K562 (cell line): ENCODE measurements at regions not wholly inside any gene's neighbourhood (a gene's known extent, or its start where the extent isn't known, plus 50 kb on each side); places are given as distances from the start of the nearest gene placed in this dataset.

Experiments used
- ADNP ChIP-seq: fragments of 200-800 bp; sonication (Bioruptor generic); IDR thresholded peaks from 2 replicates; pipeline ENCODE4 v1.6.1; 2016; ENCODE audit warnings: missing genetic modification characterization, missing compliant biosample characterization
- HMGXB4 ChIP-seq: sonication (generic); formaldehyde crosslinking; IDR thresholded peaks from 2 replicates; pipeline ENCODE4 v1.8.1; 2023; ENCODE audit warnings: mild to moderate bottlenecking, missing genetic modification reagents
- KLF16 ChIP-seq: IDR thresholded peaks from 2 replicates; pipeline ENCODE4 v1.6.1; 2016; ENCODE audit warnings: antibody characterized with exemption
- SP2 ChIP-seq: IDR thresholded peaks from 2 replicates; pipeline ENCODE4 v1.6.1; 2011; ENCODE audit warnings: mild to moderate bottlenecking, low read depth, low read length, moderate library complexity; ENCODE audit not compliant: poor library complexity, severe bottlenecking; ENCODE audit errors: extremely low read depth
- TFAM ChIP-seq: fragments of 250-450 bp; sonication (Bioruptor Pico); conservative IDR thresholded peaks from 2 replicates; pipeline ENCODE4 v1.5.0; 2021; ENCODE audit warnings: mild to moderate bottlenecking, moderate library complexity
- ZBTB12 ChIP-seq: fragments of 250-450 bp; sonication (Bioruptor Pico); IDR thresholded peaks from 2 replicates; pipeline ENCODE4 v1.4.0; 2020
- ZNF324 ChIP-seq: fragments of 250-450 bp; sonication (Bioruptor Pico); IDR thresholded peaks from 2 replicates; pipeline ENCODE4 v1.4.0; 2020; ENCODE audit warnings: mild to moderate bottlenecking
- TF ChIP-seq, protein P1 (sequence below), 2 experiments: IDR thresholded peaks; 2 replicates each; pipeline ENCODE4 v1.6.1; 2012; ENCODE audit warnings: improper control_type of control experiment in 2 of 2, low read depth in 2 of 2, low read length in 2 of 2, borderline replicate concordance in 1 of 2

GRCh38 chr11:116656011-116656410, 116.8 kb downstream of the BUD13 start (continued):
- TF ChIP-seq ZNF324 (CRISPR knock-in tag): no peak
- no peak for TF ChIP-seq SP2
- no peak for TF ChIP-seq TFAM (CRISPR knock-in tag)
- TF ChIP-seq HMGXB4: no peak
- TF ChIP-seq, protein P1, sequence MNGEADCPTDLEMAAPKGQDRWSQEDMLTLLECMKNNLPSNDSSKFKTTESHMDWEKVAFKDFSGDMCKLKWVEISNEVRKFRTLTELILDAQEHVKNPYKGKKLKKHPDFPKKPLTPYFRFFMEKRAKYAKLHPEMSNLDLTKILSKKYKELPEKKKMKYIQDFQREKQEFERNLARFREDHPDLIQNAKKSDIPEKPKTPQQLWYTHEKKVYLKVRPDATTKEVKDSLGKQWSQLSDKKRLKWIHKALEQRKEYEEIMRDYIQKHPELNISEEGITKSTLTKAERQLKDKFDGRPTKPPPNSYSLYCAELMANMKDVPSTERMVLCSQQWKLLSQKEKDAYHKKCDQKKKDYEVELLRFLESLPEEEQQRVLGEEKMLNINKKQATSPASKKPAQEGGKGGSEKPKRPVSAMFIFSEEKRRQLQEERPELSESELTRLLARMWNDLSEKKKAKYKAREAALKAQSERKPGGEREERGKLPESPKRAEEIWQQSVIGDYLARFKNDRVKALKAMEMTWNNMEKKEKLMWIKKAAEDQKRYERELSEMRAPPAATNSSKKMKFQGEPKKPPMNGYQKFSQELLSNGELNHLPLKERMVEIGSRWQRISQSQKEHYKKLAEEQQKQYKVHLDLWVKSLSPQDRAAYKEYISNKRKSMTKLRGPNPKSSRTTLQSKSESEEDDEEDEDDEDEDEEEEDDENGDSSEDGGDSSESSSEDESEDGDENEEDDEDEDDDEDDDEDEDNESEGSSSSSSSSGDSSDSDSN (IDR thresholded peaks at IDR 0.05; ENCODE audit: borderline replicate concordance in 1 of 2, low read depth in 2 of 2, low read length in 2 of 2): no peak
- no peak for TF ChIP-seq ZBTB12
- no peak for TF ChIP-seq KLF16
- no peak for TF ChIP-seq ADNP
- TF ChIP-seq, all 486 proteins: peak for 0
